ENCODE measurements at regions not wholly inside any gene's neighbourhood (a gene's known extent, or its start where the extent isn't known, plus 50 kb on each side); places are given as distances from the start of the nearest gene placed in this dataset.

DNA sequence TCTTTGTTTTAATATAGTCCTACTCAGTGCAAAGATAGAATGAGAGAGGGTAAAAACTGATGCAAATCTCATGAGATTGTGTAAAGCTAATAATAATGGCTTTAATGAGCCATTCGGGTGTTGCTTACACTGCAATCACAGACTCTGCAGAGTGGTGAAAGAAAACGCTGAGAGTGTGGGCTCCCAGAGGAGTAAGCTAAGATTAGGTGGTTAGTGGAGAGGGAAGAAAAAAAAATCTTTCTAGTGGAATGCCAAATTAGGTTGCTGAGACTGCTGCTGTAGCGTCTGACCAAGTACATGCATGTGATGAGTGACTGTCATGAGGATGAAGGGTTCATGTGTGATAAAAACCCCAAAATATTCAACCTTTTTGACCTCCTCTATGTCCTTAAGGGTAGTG is 645.9 kb upstream of the ADGRL4 start:
- TF ChIP-seq CTCF (conservative IDR thresholded peaks at IDR 0.05; ENCODE audit: low read length) (no peak), EZH2phosphoT487 (IDR thresholded peaks at IDR 0.05; ENCODE audit: borderline replicate concordance, low read depth, low read length) (no peak)
